Activated naive CD8-positive, alpha-beta T cell treated with anti-CD3 and anti-CD28 coated beads, Interleukin-2, amount 50 U/mL, for 16 hours (primary cell): ENCODE measurements at regions not wholly inside any gene's neighbourhood (a gene's known extent, or its start where the extent isn't known, plus 50 kb on each side); places are given as distances from the start of the nearest gene placed in this dataset.

ENCODE experiments used
- DNase-seq: peaks from one replicate; pipeline ENCODE4 v3.0.0-alpha.2; 2020; ENCODE audit warnings: low read depth, low spot score

- DNase-seq = no peak
Observed at GRCh38 chr22:49264696-49265095, 563.0 kb downstream of the BRD1 start.

GRCh38 chr22:49263101-49263500, 564.6 kb downstream of the BRD1 start:
- DNase-seq = no peak

- DNase-seq = no peak
Observed at GRCh38 chr22:49262167-49262566, 565.5 kb downstream of the BRD1 start.

GRCh38 chr22:49261616-49262015, 566.1 kb downstream of the BRD1 start:
- no peak for DNase-seq

- DNase-seq = no peak
Observed at GRCh38 chr22:49260681-49261580, 566.7 kb downstream of the BRD1 start.

GRCh38 chr22:49259839-49260615, 567.6 kb downstream of the BRD1 start:
- DNase-seq = no peak

- DNase-seq = no peak
Observed at GRCh38 chr22:49258107-49259010, 569.3 kb downstream of the BRD1 start.

- DNase-seq = no peak
Observed at GRCh38 chr22:49257551-49257961, 570.1 kb downstream of the BRD1 start.

- no peak for DNase-seq
Observed at GRCh38 chr22:49255741-49256318, 571.8 kb downstream of the BRD1 start.

GRCh38 chr22:49255154-49255553, 572.5 kb downstream of the BRD1 start:
- no peak for DNase-seq

- DNase-seq = no peak
Observed at GRCh38 chr22:49253656-49254055, 574.0 kb downstream of the BRD1 start.

GRCh38 chr22:49251371-49251770, 576.3 kb downstream of the BRD1 start:
- no peak for DNase-seq

- no peak for DNase-seq
Observed at GRCh38 chr22:49247194-49247924, 580.3 kb downstream of the BRD1 start.

- DNase-seq = no peak
Observed at GRCh38 chr22:49244466-49245420, 582.9 kb downstream of the BRD1 start.

- no peak for DNase-seq
Observed at GRCh38 chr22:49243965-49244364, 583.7 kb downstream of the BRD1 start.

GRCh38 chr22:49243335-49243734, 584.3 kb downstream of the BRD1 start:
- DNase-seq = no peak

- no peak for DNase-seq
Observed at GRCh38 chr22:49242480-49242879, 585.2 kb downstream of the BRD1 start.

GRCh38 chr22:49241174-49241851, 586.4 kb downstream of the BRD1 start:
- DNase-seq = no peak

GRCh38 chr22:49240472-49240871, 587.2 kb downstream of the BRD1 start:
- no peak for DNase-seq
